GM23248 (cell line): ENCODE measurements at regions not wholly inside any gene's neighbourhood (a gene's known extent, or its start where the extent isn't known, plus 50 kb on each side); places are given as distances from the start of the nearest gene placed in this dataset.

ENCODE experiments used
- EZH2 ChIP-seq: fragments of 200-600 bp; sonication (generic); IDR thresholded peaks from 2 replicates; pipeline ENCODE4 v1.6.1; 2018; ENCODE audit warnings: antibody characterized with exemption, mild to moderate bottlenecking; ENCODE audit not compliant: insufficient read depth, poor library complexity, severe bottlenecking
- EZH2phosphoT487 ChIP-seq: fragments of 200-600 bp; sonication (generic); IDR thresholded peaks from 2 replicates; pipeline ENCODE4 v1.6.1; 2018; ENCODE audit warnings: antibody characterized with exemption, moderate library complexity, mild to moderate bottlenecking, low read depth; ENCODE audit not compliant: insufficient read depth

DNA sequence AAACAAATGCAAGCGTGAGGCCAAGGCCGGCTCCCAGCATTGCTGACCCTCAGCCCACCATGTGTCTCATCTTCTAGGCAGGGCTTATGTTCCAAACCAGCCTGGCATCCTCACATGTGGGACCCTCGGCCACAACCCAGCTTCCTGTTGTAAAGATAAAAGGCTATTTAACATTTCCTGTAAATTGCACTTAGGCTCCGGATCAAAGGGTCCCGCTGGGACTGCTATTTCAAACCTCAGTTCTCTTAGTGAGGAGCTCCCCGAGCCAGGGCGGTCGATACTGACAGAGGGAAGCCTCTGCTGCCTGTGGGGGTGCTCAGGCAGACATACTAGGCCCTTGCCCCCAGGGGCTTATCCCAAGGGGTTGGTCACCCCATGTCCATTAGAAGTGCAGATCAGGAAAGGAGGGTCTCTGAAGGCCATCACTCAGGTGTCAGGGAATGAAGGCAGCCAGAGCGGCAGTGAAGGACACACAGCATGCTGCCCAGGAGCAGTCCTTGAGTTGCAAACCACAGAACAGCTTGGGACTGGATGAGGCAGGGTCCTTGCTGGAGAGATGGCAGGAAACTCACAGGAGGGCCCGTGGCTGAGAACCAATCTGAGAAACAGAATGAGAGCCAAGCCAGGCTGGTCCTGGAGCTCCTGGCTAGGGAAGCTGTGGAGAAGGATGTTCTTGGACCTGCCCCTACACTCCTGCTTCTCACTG lies 239.9 kb downstream of the TLE3 start:
- TF ChIP-seq EZH2phosphoT487 = no peak
- TF ChIP-seq EZH2 = no peak
